Hematopoietic multipotent progenitor cell treated with erythropoietin and hydrocortisone succinate and interleukin-3 and kit ligand, for 17 days (in vitro differentiated cells): ENCODE measurements at regions not wholly inside any gene's neighbourhood (a gene's known extent, or its start where the extent isn't known, plus 50 kb on each side); places are given as distances from the start of the nearest gene placed in this dataset.
"Not testable (repeated sequence)": the region's sequence is repeated elsewhere in the genome, so short reads cannot be mapped to it uniquely, and the experiment has no call there.

Source experiments
- DNase-seq: peaks from one replicate; pipeline ENCODE4 v3.0.0-alpha.2; 2015; ENCODE audit warnings: low spot score

DNA sequence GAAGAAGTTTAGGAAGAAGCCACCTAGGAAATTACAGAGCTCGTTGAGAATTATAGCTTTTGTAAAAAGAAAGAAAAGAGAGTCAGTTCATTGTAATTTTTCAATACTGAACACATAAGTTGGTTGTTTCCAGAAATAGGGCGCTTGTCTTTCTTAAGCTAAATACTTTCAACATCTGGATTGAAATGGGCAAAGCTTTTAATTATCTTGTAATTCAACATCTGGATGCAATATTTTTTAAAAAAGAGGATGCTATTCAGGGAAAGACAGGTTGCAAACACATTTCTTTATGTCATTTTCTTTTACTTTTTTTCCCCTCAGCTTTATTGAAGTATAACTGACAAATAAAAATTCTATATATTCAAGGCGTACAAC is 100.7 kb upstream of the TRPC7 start:
- no peak for DNase-seq

DNA sequence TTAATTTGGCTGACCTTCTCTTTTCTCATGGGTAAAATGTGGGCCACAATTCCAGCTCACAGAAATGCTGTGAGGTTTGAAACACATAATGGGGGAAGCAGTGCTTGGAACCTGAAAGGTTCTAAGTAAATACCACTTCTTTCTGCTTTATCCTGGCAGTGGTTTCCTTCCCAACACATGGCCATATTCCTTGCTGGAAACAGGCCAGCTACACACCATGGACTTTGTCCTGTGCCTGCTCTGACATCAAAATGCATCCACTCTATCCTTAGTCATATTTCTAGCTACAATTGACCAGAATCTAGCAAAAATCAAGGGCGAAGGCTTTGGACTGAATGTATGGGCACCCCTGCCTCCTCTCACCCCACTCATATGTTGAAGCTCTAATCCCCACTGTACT is 93.1 kb upstream of the TRPC7 start:
- DNase-seq: no peak

DNA sequence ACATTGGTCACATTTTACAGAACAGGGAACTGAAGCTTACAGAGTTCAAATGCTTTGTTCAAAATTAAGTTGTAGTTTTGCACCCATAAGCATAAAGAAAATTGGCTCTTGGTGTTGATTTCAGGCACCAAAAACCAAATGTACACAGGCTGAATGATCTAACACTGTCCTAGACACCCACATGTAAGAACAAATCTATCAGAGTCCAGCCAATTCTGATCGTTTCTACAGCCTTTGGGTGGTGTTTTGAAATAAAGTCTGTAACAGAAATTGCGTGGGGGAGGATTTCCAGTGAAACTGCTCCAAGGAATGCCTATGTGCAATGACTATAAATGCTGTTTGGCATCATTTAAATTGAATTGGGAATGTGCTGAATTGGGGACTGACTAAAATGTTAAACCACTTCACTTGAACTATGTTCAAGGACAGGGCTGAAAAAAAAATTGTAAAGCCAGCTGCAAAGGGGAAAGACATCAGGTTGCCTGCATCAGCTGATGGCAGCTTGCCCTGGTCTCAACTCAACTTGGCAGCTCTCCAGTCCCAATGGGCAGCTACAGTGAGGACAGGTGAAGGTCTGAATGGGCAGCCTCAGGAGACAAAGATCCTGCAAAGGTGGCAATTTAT is 92.2 kb upstream of the TRPC7 start:
- DNase-seq: no peak

DNA sequence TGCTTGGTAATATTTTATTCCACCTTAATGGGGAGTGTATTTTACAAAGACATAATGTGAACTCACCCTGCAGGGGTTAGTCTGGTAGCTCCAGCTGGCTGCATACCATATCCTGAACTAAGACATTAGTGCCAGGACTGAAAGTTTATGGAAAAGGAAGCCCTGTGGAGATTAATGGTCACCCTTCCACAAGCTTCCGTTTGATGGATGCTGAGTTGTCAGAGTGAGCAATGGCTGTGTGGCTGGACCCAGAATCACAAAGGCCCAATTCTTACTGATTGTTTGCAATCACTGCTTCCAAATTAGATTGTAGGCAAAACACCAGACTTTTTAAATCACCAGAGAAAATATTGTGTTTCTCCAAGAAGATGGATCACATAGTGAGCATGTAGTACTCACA is 90.1 kb upstream of the TRPC7 start:
- DNase-seq: no peak

DNA sequence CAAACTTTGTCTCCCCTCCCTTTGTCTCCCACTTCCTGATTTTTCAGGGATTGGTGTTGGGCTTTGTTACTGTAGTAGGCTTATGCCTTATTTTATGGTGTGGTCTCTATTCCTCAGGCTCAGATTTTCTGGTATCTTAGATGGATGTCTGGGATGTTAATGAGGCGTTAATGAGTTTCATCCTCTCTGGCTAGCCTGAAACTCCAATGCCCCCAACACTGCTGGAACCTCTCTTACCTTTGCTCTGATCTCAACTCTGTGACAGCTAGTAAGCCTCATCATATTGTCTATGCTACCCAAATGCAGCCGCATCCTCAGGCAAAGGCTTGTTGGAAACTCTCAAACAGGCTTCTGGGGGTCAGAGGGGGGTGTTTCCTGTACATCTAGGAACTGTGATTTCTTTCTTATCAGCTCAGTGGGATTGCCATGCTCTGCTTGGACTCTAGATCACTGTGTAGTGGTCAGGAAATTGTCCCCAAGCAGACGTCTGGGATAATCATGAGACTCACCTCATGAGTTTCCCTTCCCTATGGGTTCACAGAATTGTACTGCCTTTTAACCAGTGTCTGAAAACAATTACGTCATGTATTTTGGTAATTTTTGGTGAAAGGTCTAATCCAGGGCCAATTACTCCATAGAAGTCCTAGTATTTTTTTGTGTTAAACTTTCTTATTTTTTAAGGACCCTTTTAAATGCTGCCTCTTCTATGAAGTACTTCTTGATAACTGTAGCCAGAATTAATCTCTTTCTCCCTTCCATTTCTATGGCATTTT is 88.8 kb upstream of the TRPC7 start:
- no peak for DNase-seq

DNA sequence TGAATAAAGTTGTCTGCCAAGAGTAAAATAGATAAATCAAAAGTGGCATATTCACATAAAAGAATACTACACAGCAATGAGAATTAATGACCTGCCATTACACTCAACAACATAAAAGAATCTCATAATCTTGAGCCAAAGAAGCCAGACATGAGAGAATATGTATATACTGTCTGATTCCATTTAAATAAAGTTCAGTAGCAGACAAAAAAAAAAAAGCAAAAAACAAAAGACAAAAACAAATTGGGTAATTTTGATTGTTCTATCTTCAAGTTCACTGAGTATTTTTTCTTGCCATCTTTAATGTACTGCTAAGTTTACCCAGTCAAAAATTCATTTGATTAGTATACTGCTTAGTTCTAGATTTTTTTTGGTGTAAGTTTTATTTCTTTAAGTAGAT is 87.9 kb upstream of the TRPC7 start:
- DNase-seq: no peak

DNA sequence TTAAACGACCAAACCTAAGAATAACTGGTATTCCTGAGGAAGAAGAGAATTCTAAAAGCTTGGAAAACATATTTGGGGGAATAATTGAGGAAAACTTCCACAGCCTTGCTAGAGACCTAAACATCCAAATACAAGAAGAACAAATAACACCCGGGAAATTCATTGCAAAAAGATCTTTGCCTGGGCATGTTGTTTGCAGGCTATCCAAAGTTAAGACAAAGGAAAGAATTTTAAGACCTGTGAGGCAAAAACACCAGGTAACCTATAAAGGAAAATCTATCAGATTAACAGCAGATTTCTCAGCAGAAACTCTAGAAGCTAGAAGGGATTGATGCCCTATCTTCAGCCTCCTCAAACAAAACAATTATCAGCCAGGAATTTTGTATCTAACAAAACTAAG is 82.2 kb upstream of the TRPC7 start:
- DNase-seq: not testable (repeated sequence)

DNA sequence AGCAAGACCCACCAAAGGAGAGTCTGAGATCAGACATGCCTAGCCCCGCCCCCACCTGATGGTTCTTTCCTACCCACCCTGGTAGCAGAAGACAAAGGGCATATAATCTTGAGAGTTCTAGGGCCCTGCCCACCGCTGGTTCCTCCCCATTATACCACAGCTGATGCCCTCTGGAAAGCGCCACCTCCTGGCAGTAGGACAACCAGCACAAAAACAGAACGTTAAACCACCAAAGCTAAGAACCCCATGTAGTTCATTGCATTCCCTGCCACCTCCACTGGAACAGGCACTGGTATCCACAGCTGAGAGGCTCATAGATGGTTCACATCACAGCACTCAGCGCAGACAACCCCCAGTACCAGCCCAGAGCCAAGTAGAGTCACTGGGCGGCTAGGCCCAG is 81.2 kb upstream of the TRPC7 start:
- no peak for DNase-seq

DNA sequence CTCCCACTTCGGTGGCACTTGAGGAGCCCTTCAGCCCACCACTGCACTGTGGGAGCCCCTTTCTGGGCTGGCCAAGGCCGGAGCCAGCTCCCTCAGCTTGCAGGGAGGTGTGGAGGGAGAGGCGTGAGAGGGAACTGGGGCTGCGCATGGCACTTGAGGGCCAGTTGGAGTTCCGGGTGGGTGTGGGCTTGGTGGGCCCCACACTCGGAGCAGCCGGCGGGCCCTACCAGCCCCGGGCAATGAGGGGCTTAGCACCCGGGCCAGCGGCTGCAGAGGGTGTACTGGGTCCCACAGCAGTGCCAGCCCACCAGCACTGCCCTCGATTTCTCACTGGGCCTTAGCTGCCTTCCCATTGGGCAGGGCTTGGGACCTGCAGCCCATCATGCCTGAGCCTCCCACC is 78.8 kb upstream of the TRPC7 start:
- not testable (repeated sequence) for DNase-seq

DNA sequence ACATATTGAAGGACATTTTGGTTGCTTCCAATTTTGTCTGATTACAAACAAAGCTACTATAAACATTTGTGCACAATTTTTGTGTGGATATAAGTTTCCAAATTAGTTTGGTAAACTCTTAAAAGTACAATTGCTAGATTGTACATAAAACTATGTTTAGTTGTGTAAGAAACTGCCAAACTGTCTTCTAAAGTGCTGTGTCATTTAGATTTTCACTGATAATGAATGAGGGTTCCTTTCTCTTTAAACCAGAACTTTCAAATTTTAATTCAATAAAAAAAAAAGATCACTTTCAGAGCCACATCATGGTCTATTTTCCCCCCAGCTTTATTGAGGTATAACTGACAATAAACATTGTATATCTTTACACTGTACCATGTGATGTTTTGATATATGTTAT is 74.0 kb upstream of the TRPC7 start:
- no peak for DNase-seq

DNA sequence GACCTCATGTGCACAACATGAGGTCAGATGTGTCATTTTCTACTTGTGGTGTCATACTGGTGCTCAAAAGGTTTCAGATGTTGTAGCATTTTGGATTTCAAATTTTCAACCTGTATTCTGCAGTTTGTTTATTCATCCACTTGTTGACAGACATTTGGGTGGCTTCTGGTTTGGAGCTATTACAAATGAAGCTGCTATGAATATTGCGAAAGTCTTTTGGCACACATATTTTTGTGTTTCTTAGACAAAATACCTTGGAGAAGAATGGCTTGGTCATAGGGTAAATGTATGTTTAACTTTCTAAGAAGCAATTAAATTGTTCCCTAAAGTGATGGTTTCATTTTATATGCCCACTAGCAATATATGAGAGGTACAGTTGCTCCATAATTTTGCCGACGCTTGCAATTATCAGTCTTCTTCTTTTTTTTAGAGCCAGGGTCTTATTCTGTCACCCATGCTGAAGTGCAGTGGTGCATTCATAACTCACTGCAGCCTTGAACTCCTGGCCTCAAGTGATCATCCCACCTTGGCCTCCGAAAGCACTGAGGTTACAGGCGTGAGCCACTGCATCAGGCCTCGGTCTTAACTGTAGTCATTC is 70.7 kb upstream of the TRPC7 start:
- no peak for DNase-seq

DNA sequence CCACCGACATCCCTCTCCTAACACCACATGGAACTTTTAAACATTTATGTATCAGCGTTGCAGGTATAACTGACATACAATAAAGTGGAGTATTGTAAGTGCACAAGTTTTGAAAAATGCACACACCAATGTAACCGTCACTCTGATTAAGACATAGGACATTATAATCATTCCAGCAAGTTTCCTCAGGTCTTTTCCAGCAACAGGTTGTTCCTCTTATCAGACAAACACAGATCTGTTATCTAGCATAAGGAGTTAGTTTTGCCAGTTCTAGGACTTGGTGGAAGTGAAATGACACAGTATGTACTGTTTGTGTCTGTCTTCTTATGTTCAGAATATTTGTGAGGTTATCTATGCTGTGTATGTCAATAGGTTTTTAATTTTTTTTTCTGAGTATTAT is 69.5 kb upstream of the TRPC7 start:
- DNase-seq: no peak

DNA sequence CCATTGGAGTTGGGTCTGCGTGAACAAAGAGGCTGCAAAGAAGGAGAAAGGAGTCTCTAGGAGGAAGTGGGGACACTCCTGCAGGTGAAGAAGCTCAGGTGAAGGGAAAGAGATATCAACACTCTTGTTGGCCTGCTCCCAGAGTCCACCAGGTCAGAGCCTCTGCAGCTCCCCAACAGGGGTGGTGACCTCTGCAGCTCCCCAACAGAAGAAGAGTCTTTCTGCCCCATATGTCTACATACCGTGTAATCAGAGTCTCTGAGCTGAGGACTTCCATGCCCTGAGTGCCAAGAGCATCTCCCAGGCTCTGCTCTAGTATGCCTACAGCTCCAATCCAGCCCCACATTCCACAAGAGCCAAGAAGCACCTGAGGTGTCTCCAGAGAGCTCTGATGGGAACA is 67.4 kb upstream of the TRPC7 start:
- no peak for DNase-seq

DNA sequence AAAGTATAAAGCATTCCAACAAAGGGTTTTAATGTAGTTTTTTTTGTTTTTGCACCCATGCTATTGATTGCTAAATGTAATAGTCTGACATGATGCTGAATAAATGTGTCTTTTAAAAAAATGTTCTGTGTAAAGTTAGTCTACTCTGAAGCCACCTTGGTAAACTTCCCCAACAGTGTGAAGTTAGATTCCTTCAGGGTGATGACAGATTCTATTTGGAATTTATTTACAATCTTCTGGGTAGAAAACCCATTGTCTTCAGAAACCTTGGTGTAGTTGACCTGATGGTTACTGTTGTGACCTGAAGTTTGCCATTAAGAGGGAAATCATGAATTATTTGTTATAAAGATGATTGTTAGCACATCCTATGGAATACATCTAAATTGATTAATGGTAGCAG is 64.7 kb upstream of the TRPC7 start:
- no peak for DNase-seq

DNA sequence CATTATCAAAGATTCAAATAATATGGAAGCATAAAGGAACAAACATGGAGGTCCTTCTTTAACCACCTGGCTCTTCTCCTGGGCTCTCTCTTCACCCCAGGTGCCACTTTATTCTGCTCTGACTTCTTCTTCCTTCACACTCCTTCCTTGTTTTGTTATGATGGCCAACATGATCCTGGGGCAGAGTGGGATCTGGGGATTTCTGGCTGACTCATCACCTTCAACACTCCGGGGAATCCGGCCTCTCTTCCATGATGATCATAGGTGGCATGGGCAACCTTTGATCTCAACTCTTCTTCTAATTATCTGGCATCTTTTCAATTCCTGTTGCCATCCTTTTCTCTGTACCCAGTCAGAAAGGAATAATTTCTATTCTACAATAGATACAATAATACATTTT is 62.1 kb upstream of the TRPC7 start:
- DNase-seq: no peak

DNA sequence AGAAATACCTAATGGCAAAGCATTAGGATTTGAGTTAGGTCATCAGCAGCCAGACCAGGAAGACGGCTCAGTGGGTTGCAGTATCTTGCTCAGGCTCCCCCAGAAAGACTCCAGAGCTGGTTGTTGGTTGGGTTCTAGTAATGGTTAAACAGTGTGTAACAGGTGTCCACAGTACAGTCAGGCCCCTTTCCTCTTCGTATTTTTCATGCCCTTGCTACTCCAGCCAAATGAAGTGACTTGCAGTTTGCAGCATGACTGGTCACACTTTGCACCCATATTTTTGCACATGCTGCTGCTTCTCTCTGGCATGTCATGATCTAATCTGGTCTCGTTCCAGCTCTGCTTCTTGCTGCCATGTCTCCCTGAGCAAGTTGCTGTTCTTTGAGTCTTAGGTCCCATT is 60.6 kb upstream of the TRPC7 start:
- DNase-seq: no peak

DNA sequence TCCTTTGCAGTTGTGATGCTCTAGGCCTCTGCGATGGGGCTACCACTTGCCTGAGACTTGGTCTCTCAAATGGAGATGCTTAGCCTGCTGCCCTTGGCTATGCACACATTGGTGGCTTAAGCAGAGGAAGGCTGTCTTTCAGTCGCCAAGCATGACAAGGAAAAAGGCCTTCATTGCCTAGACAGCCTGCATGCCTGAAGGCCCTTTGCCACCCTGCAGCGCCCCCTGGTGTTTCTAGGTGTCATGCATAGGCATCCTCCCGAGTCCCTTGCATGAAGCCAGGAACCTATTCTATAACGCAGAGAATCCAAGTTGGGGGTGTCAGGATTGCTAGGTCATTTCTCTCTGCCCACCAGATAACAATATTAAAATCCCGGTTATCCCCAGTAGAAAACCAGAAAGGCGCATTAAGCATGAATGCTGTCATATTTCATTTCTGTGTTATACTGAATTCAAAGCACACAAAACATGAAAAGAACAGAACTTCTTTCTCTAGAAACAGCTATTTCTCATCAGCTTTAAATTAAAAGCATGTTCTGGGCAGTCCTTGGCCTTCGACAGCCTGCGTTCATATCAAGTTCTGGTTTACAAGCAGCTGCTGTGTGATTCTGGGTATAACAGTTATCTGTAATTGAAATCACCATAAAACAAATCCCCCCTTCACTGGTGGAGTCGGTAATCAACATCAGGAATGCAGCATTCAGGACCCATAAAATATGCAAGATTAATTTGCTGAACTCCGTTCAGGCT is 59.7 kb upstream of the TRPC7 start:
- DNase-seq: peak; percentile 42

DNA sequence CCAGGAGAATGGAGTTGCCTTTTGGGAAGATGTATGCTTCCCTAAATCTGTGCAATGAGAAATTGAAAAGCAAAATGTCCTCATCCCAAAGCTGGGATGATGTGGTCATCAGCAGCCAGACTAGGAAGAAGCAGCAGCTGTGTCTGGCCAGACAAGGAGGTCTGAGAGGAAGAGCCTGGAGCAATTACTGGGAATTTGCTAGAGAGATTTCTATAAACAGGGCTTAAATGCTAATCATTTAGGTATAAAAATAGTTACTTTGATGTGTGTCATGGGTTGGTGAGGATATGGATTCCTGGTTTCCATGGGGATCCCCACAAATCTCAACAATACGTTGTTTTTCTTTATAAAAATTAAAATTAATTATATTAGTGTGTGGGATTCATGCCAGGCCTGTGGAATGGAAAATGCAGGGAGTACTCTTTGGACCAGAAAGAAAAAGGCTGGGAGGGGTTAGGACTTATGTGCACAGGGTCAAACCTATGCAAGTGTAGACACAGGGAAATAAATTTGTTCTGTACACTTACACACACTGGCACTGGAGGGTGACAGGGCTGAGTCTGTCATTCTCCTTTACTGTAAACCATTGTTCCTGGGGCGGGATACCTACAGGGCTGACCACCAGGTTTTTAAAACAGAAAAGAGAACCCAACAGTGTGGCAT is 58.7 kb upstream of the TRPC7 start:
- DNase-seq: no peak

DNA sequence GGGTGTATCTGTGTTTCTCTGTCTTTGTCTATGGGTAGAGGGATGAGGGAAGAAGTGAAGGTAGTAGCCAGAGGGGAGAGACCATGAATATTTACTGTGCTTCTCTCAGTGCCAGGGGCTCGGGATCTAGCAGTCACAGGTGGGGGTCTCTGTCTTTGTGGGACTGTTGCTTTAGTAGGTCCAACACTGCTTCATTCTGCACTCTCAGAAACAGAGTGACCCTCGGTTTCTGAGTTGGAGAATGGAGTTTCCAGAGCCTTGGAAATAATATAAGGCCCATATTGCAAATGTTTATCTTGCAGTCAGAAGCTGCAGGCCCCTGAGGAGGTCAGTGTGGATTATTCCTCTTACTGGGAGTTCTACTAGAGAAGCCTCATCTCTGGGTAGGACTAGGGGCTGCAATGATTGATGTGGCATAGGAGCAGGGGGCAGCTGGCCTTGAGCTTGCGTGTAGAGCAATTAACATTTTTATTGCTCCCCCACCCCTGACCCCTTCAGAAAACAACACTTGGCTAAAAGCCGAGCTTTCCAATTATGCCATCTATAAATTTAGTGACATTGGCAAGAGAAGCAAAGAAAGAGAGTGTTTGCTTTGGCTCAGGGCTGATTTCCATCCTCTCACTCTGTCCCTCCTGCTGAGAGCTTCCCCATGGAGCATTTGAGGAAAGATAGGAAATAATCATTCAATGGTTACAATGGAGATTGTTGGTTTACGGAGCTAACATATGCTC is 55.0 kb upstream of the TRPC7 start:
- DNase-seq: no peak

DNA sequence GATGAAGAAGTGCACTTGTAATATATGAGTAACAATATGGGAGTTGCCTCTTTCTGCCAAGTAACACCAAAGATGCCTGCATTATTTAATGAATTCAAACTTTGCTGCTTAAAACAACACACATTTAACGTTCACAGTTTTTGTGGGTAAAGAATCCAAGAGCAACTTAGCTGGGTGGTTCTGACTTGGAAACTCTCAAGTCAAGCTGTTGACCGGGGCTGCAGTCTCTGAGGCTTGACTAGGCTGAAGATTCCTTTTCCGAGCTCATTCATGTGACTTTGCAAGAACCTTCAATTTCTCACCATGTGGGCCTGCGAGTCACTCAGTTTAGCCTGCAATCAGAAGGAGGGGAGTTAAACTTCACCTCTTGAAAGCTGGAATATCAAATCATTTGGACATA is 53.0 kb upstream of the TRPC7 start:
- DNase-seq: no peak
